Fibroblast of peridontal ligament (primary cell): ENCODE measurements at regions not wholly inside any gene's neighbourhood (a gene's known extent, or its start where the extent isn't known, plus 50 kb on each side); places are given as distances from the start of the nearest gene placed in this dataset.

ENCODE experiments used
- DNase-seq: peaks from one replicate; pipeline ENCODE4 v3.0.0-alpha.2; 2010; ENCODE audit errors: extremely low read depth

DNA sequence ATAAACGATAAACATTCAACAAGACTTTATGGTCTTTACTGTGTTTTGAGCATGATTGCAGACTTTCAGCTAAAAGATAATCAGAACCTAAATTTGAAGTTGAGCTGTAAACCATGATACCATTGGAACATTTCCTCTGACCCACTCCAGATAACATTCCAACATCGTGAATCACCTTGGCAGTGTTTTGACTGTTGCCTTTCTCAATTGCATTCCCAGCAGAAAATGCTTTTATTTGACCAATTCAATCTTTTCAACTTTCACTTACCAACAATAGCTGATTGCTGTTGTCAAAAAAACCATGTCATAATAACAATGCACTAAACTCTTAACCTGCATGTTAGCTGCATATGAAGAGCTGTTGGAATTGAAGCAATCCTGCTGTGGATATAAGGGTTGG, 165.5 kb downstream of the MDFIC start:
- DNase-seq, result peak; percentile 97

DNA sequence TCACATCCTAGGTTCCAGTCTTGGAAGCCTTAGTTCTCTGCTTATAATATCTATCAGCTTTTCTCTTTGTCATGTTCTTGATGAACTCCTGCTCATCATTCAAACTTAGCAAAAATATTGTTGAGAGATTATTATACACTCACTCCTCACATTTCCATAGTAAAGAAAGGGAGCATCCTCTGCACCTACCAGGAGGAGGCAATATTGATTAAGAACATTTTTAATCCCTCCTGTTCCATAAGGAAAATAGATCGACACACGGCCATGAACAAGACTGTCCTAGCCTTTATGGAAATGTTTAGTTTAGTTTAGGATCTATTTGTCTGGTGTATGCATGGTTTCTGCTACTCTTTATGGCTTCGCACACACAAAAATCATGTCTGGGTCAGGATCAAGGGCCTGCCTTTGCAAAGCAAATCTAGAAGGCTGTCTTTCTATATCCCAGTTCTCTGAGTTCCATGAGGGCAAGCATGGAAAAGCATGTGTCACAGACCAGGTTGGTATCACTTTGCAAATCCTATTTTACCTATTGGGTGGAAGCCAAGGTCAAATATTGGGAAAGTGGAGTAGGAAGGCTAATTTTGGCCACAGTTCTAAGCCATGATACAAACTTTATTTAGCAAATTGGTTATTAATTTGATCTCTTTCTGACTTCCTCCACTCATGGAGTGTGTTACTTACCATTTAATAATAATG, 164.4 kb downstream of the MDFIC start:
- DNase-seq, result no peak

DNA sequence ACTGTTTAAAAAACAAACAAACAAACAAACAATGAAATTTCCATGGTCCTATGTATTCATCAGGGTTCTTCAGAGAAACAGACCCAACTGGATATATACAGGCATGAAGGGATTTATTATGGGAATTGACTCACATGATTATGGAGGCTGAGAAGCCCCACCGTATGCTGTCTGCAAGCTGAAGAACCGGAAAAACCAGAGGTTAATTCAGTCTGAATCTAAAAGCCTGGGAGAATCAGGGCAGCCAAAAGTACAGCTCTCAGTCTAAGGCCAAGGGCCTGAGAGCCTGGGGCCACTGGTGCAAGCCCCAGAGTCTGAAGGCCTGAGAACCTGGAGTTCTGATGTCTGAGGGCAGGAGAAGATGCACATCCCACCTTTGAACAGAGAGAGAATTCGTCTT, 163.5 kb downstream of the MDFIC start:
- DNase-seq, result no peak

DNA sequence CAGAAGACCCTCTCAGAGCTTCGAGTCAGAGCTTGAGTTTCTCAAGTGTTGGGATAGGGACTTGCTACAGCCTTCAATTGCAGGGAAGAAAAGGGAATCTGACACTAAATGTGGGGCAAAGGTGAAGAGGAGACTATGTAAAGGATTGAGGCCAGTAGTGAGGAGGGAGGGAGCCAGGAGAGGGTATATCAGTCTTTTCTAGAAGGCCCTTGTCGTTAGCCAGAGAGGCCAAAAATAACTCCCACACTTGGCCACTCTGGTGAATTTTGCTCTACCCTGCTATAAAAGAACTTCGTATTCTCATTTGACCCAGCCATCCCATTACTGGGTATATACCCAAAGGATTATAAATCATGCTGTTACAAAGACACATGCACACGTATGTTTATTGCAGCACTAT, 162.0 kb downstream of the MDFIC start:
- no peak for DNase-seq

DNA sequence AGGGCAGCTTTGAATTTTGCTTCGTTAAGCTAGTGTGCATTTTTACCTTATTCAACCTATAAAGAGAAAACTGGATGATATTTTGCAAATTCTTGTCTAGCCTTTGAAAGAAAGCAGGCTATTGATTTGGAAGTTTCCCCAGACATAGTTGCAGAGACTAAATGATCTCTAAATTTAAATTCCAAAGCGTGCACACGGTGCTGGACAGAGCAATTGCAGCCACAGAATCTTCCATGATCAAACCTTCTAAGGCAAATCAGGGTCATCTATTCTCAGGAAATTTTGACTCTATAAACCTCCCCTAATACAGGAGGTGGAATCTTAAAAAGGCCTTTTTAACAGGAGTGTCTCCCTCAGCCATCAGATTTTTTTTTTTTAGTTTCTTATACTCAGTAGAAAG, 159.9 kb downstream of the MDFIC start:
- no peak for DNase-seq

DNA sequence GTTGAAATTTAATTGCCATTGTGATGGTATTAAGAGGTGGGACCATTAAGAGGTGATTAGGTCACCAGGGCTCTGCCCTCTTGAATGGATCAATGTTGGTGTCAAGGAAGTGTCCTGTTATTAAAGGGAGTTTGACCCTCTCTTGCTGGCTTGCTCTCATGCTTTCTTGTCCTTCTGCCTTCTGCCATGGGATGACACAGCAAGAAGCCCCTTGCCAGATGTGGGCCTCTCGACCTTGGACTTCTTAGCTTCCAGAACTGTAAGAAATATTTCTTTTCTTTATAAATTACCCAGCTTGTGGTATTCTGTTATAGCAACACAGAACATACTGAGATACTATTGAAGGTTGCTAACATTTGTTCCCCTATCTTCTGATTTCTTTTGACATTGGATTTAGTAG, 157.0 kb downstream of the MDFIC start:
- no peak for DNase-seq

DNA sequence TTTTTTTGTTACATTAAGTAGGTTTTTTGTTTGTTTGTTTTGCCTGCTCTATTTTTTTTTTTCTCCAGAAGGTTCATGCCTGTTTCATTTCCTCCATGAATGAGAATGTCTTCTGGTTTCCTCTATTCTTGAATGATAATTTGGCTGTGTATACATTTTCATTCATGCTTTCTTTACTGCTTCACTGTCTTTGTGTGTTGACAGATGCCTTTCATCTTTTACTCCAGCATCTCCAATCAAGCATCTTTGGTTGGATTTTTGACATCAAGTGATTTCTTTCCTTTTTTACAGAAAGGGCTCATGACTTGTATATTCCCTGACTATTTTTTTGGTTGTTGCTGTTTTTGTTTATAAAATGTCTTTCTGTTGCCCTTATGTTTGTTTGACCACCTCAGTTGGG, 156.5 kb downstream of the MDFIC start:
- no peak for DNase-seq

DNA sequence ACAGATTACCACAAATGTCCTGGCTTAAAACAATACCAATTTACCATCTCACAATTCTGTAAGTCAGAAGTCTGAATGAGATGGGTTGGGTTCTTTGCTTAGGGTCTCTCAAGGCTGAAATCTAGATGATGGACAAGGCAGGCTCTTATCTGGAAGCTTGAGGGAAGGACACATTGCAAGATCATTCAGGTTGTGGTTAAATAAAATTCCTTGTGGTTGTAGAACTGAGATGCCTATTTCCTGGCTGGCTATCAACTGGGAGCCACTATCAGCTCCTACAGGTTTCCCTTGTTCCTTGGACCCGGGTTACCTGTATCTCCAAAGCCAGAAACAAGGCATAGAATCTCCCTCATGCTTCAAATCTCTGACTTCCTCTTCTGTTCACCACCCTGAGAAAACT, 148.4 kb downstream of the MDFIC start:
- DNase-seq, result no peak
